OCI-LY1 (cell line): ENCODE measurements at regions not wholly inside any gene's neighbourhood (a gene's known extent, or its start where the extent isn't known, plus 50 kb on each side); places are given as distances from the start of the nearest gene placed in this dataset.

Experiments
- EZH2 ChIP-seq: fragments of 200-600 bp; sonication (generic), shearing (Covaris generic); IDR thresholded peaks from 2 replicates; pipeline ENCODE4 v1.8.0; 2017; ENCODE audit warnings: borderline replicate concordance, mixed run types, mild to moderate bottlenecking, antibody characterized with exemption, low read length, moderate library complexity, mixed read lengths
- TF ChIP-seq, protein P1 (sequence below): fragments of 200-600 bp; sonication (generic), shearing (Covaris generic); IDR thresholded peaks from 2 replicates; pipeline ENCODE4 v1.5.1; 2017; ENCODE audit warnings: mild to moderate bottlenecking, antibody characterized with exemption, low read length, moderate library complexity, mixed read lengths

DNA sequence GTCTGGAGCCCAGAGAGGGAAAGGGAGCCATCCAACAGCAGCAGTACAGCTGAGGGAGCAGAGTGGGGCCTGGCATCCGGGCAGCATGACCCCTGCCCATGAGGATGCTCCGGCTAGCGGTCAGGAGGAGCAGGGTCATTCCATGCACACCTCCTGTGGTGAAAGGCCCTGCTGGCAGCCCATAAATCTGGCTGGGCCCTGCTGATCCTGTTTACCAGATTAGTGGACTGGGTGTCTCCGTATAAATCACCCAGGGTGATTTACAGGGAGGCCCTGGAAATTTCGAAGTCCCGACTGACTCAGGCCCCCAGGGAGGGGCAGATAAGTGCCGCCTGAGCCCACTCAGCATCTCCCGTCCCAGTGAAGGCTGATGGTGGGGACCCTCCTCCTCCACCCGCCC, 117.6 kb upstream of the HAND1 start:
- TF ChIP-seq, protein P1, sequence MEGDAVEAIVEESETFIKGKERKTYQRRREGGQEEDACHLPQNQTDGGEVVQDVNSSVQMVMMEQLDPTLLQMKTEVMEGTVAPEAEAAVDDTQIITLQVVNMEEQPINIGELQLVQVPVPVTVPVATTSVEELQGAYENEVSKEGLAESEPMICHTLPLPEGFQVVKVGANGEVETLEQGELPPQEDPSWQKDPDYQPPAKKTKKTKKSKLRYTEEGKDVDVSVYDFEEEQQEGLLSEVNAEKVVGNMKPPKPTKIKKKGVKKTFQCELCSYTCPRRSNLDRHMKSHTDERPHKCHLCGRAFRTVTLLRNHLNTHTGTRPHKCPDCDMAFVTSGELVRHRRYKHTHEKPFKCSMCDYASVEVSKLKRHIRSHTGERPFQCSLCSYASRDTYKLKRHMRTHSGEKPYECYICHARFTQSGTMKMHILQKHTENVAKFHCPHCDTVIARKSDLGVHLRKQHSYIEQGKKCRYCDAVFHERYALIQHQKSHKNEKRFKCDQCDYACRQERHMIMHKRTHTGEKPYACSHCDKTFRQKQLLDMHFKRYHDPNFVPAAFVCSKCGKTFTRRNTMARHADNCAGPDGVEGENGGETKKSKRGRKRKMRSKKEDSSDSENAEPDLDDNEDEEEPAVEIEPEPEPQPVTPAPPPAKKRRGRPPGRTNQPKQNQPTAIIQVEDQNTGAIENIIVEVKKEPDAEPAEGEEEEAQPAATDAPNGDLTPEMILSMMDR: no peak
- TF ChIP-seq EZH2: no peak
